ENCODE measurements at regions not wholly inside any gene's neighbourhood (a gene's known extent, or its start where the extent isn't known, plus 50 kb on each side); places are given as distances from the start of the nearest gene placed in this dataset.

GRCh38 chr12:88388566-88389540, 191.4 kb downstream of the KITLG start:
- TF ChIP-seq CTCF (IDR thresholded peaks at IDR 0.05; ENCODE audit: extremely low read depth in 1 of 2, insufficient read depth in 1 of 2, low read depth in 1 of 2, low read length in 2 of 2), result no peak
- TF ChIP-seq POLR2A (IDR thresholded peaks at IDR 0.05; ENCODE audit: low read depth, low read length), result no peak

Measured in endothelial cell of umbilical vein (primary cell).